ENCODE measurements at regions not wholly inside any gene's neighbourhood (a gene's known extent, or its start where the extent isn't known, plus 50 kb on each side); places are given as distances from the start of the nearest gene placed in this dataset.

GRCh38 chr7:136656516-136656915 lies 211.9 kb upstream of the CHRM2 start:
- no peak overlapping the region for H3K27ac ChIP-seq (ENCODE audit: insufficient read length, low read depth, low read length)
- no peak for DNase-seq
- no peaks in the 10 kb centered on the region for H3K4me1 ChIP-seq (ENCODE audit: insufficient read depth, low read length)
- no peak overlapping the region for H2BK5ac ChIP-seq (ENCODE audit: insufficient read length, low read length)
- WGBS (ENCODE audit: extremely low coverage, insufficient read length, low lambda C conversion rate): no CpG with 5 or more reads among the region's 1 CpG
- no peak overlapping the region for H4K8ac ChIP-seq (replicated peaks; ENCODE audit: insufficient read length, low read depth, low read length)
- no peaks in the 10 kb centered on the region for H3K79me1 ChIP-seq (ENCODE audit: insufficient read depth, low read depth, low read length, poor library complexity, severe bottlenecking)
- H3K18ac ChIP-seq (ENCODE audit: insufficient read length, low read depth, low read length): no peak overlapping the region
- no peak overlapping the region for H4K5ac ChIP-seq (ENCODE audit: insufficient read length, low read depth, low read length)
- no peaks in the 10 kb centered on the region for H3K23me2 ChIP-seq (ENCODE audit: insufficient read length, low read depth, low read length, poor library complexity, severe bottlenecking)
- Mint-ChIP-seq H3K9me3 (no peaks in the 10 kb centered on the region), H3K27me3 (ENCODE audit: low read depth) (no peaks in the 10 kb centered on the region), H3K4me3 (no peak overlapping the region), H3K36me3 (ENCODE audit: insufficient read depth in 1 of 3, low read depth in 3 of 3) (no peaks in the 10 kb centered on the region), H3K4me1 (peaks cover 5% of the 10 kb centered on the region in 2 experiments), H3K27ac (no peak overlapping the region; a peak in 1 of 7 replicates)
- H3K9me3 ChIP-seq (ENCODE audit: control insufficient read depth, low read depth, low read length): no peaks in the 10 kb centered on the region
- H3K27me3 ChIP-seq (ENCODE audit: insufficient read depth, low read length): no peaks in the 10 kb centered on the region
- H3K14ac ChIP-seq (ENCODE audit: insufficient read depth, low read length): no peak overlapping the region
- no peak overlapping the region for H2BK12ac ChIP-seq (ENCODE audit: insufficient read length, low read depth, low read length)
- H2BK120ac ChIP-seq (ENCODE audit: low read depth, low read length, poor library complexity, severe bottlenecking): no peak overlapping the region
- no peaks in the 10 kb centered on the region for H4K20me1 ChIP-seq (ENCODE audit: control insufficient read depth, insufficient read depth, insufficient read length)
- H3K4ac ChIP-seq (ENCODE audit: low read depth, low read length): no peak overlapping the region
- no peak overlapping the region for H3K4me2 ChIP-seq (ENCODE audit: insufficient read depth, insufficient read length, low read length)
- H4K91ac ChIP-seq (ENCODE audit: insufficient read length, low read depth, low read length): no peak overlapping the region
- no peaks in the 10 kb centered on the region for H3K79me2 ChIP-seq (ENCODE audit: insufficient read depth, low read length)
- no peak overlapping the region for H3K9ac ChIP-seq (ENCODE audit: extremely low read depth, insufficient read length, low read length)
- H2AK5ac ChIP-seq (ENCODE audit: insufficient read length, low read length): no peak overlapping the region
- no peak overlapping the region for H2BK20ac ChIP-seq (ENCODE audit: low read depth, low read length, poor library complexity, severe bottlenecking)
- no peak overlapping the region for H2BK15ac ChIP-seq (ENCODE audit: low read depth, low read length)
- no peak overlapping the region for H3K56ac ChIP-seq (ENCODE audit: insufficient read length, low read depth, low read length)
- no peak overlapping the region for H3T11ph ChIP-seq (ENCODE audit: low read length)
- TF ChIP-seq CTCF (conservative IDR thresholded peaks at IDR 0.05): no peak
- no peak overlapping the region for H3K23ac ChIP-seq (ENCODE audit: insufficient read length, low read depth, low read length)
- no peak overlapping the region for H2AFZ ChIP-seq (ENCODE audit: low read length)
